HEK293 (cell line): ENCODE measurements at regions not wholly inside any gene's neighbourhood (a gene's known extent, or its start where the extent isn't known, plus 50 kb on each side); places are given as distances from the start of the nearest gene placed in this dataset.

ENCODE experiments used
- CTCF ChIA-PET: fragments of 350-600 bp; formaldehyde crosslinking; extraction: SDS; loops from one replicate; lab custom pipeline; 2021; ENCODE audit warnings: antibody characterized with exemption; lab: Yijun Ruan, JAX
- POLR2A ChIA-PET: fragments of 300-600 bp; formaldehyde crosslinking; extraction: SDS; loops from one replicate; lab custom pipeline; 2020; ENCODE audit warnings: antibody characterized with exemption, inconsistent platforms; lab: Yijun Ruan, JAX
- H3K27ac ChIP-seq: fragments of 200-500 bp; sonication (Bioruptor generic); 2 replicates; pipeline ENCODE4 v1.5.1; 2014; ENCODE audit warnings: low read depth, low read length, control low read depth, inconsistent platforms; ENCODE audit errors: extremely low read depth
- H3K36me3 ChIP-seq, 2 experiments: fragments of 200-500 bp in 1 of 2; sonication (Bioruptor generic) in 1 of 2; 1 replicate in 1 of 2; 2 replicates in 1 of 2; pipeline ENCODE4 v1.5.1; 2014 to 2017; ENCODE audit warnings: inconsistent platforms in 2 of 2, low read length in 2 of 2; ENCODE audit not compliant: control insufficient read depth in 2 of 2, insufficient read depth in 1 of 2
- H3K4me1 ChIP-seq: fragments of 200-500 bp; sonication (Bioruptor generic); 2 replicates; pipeline ENCODE4 v1.5.1; 2014; ENCODE audit warnings: mild to moderate bottlenecking, low read length, inconsistent platforms; ENCODE audit not compliant: control insufficient read depth, insufficient read depth
- H3K4me3 ChIP-seq: 2 replicates; pipeline ENCODE4 v1.5.1; 2011; ENCODE audit warnings: low read depth, mild to moderate bottlenecking, control low read depth, low read length, moderate library complexity
- H3K9me3 ChIP-seq: fragments of 200-500 bp; sonication (Bioruptor generic); 2 replicates; pipeline ENCODE4 v1.5.1; 2014; ENCODE audit warnings: low read depth, low read length, inconsistent platforms; ENCODE audit not compliant: control insufficient read depth, insufficient read depth
- HOXA7 ChIP-seq: sonication (generic); formaldehyde crosslinking; IDR thresholded peaks from 2 replicates; pipeline ENCODE4 v1.8.1; 2022; ENCODE audit warnings: missing genetic modification reagents, borderline replicate concordance
- PRDM6 ChIP-seq: fragments of 450-650 bp; formaldehyde crosslinking; IDR thresholded peaks from 2 replicates; pipeline ENCODE4 v1.5.1; 2017; ENCODE audit warnings: missing biosample characterization, missing genetic modification characterization
- REST ChIP-seq: fragments of 450-650 bp; formaldehyde crosslinking; IDR thresholded peaks from 2 replicates; pipeline ENCODE4 v1.5.1; 2016; ENCODE audit warnings: missing biosample characterization, missing genetic modification characterization
- ZBTB49 ChIP-seq: fragments of 450-650 bp; formaldehyde crosslinking; IDR thresholded peaks from 2 replicates; pipeline ENCODE4 v1.5.1; 2016; ENCODE audit warnings: missing biosample characterization, missing genetic modification characterization, low read depth
- ZNF138 ChIP-seq: fragments of 450-650 bp; formaldehyde crosslinking; IDR thresholded peaks from 2 replicates; pipeline ENCODE4 v1.5.1; 2016; ENCODE audit warnings: missing biosample characterization, missing genetic modification characterization, borderline replicate concordance
- ZNF19 ChIP-seq: fragments of 450-650 bp; formaldehyde crosslinking; IDR thresholded peaks from 2 replicates; pipeline ENCODE4; 2016; ENCODE audit warnings: missing biosample characterization, missing genetic modification characterization, low read depth
- ZNF350 ChIP-seq: fragments of 450-650 bp; formaldehyde crosslinking; IDR thresholded peaks from 2 replicates; pipeline ENCODE4 v1.5.0; 2017; ENCODE audit warnings: missing biosample characterization, mild to moderate bottlenecking, missing genetic modification characterization
- ZNF354C ChIP-seq: fragments of 450-650 bp; formaldehyde crosslinking; IDR thresholded peaks from 2 replicates; pipeline ENCODE4 v1.5.1; 2016; ENCODE audit warnings: missing biosample characterization, missing genetic modification characterization, low read depth, borderline replicate concordance
- ZNF423 ChIP-seq: fragments of 450-650 bp; formaldehyde crosslinking; IDR thresholded peaks from 2 replicates; pipeline ENCODE4 v1.5.1; 2016; ENCODE audit warnings: missing biosample characterization, missing genetic modification characterization
- ZNF548 ChIP-seq: fragments of 450-650 bp; formaldehyde crosslinking; IDR thresholded peaks from 2 replicates; pipeline ENCODE4 v1.5.1; 2016; ENCODE audit warnings: missing biosample characterization, missing genetic modification characterization
- ZNF558 ChIP-seq: fragments of 450-650 bp; formaldehyde crosslinking; IDR thresholded peaks from 2 replicates; pipeline ENCODE4 v1.5.1; 2016; ENCODE audit warnings: missing biosample characterization, missing genetic modification characterization
- ZNF624 ChIP-seq: fragments of 450-650 bp; formaldehyde crosslinking; IDR thresholded peaks from 2 replicates; pipeline ENCODE4 v1.5.1; 2017; ENCODE audit warnings: missing biosample characterization, missing genetic modification characterization
- ZNF664 ChIP-seq: fragments of 450-650 bp; formaldehyde crosslinking; IDR thresholded peaks from 2 replicates; pipeline ENCODE4 v1.5.1; 2016; ENCODE audit warnings: missing biosample characterization, missing genetic modification characterization
- ZNF76 ChIP-seq: fragments of 450-650 bp; formaldehyde crosslinking; IDR thresholded peaks from 2 replicates; pipeline ENCODE4; 2016; ENCODE audit warnings: low read depth, missing biosample characterization, missing genetic modification characterization, borderline replicate concordance
- ZNF776 ChIP-seq: fragments of 450-650 bp; formaldehyde crosslinking; IDR thresholded peaks from 2 replicates; pipeline ENCODE4 v1.5.0; 2017; ENCODE audit warnings: missing biosample characterization, missing genetic modification characterization, borderline replicate concordance
- ZXDB ChIP-seq: fragments of 450-650 bp; formaldehyde crosslinking; IDR thresholded peaks from 2 replicates; pipeline ENCODE4 v1.5.1; 2016; ENCODE audit warnings: missing biosample characterization, missing genetic modification characterization

GRCh38 chr20:48349656-48350055 lies 478.1 kb downstream of the PREX1 start:
- ChIA-PET CTCF (interaction anchor here (1.0 to 2.6 kb wide), 2 partner anchors 19 to 54 kb away, joined by 4 to 6 read pairs; no protein-coding TSS in a partner anchor), POLR2A (no interaction called here)
- Histone ChIP-seq H3K9me3 (no peaks in the 10 kb centered on the region), H3K27ac (no peak overlapping the region), H3K4me1 (no peaks in the 10 kb centered on the region), H3K36me3 (no peaks in the 10 kb centered on the region), H3K4me3 (no peak overlapping the region)
- TF ChIP-seq PRDM6 (tag by site-specific recombination) (peak; percentile 31; the same call in 1 of the 2 replicates), ZNF548 (tag by site-specific recombination) (no peak)

- no peak overlapping the region for H3K27ac ChIP-seq
- TF ChIP-seq HOXA7 (no peak), ZNF76 (tag by site-specific recombination) (no peak), ZNF664 (no peak), ZNF423 (tag by site-specific recombination) (no peak), ZNF776 (tag by site-specific recombination) (no peak), ZNF354C (tag by site-specific recombination) (no peak), ZNF558 (tag by site-specific recombination) (no peak), ZNF350 (no peak), ZXDB (tag by site-specific recombination) (no peak), REST (no peak), ZBTB49 (no peak), ZNF19 (tag by site-specific recombination) (no peak), ZNF138 (no peak), ZNF624 (tag by site-specific recombination) (no peak)
- H3K4me3 ChIP-seq, result no peak overlapping the region
- no peaks in the 10 kb centered on the region for H3K4me1 ChIP-seq
- POLR2A ChIA-PET, result interaction anchor here (0.6 kb wide), 1 partner anchor 19 kb away, joined by 5 read pairs; no protein-coding TSS in a partner anchor
- no peaks in the 10 kb centered on the region for H3K36me3 ChIP-seq
- CTCF ChIA-PET, result interaction anchor here (1.8 kb wide), 1 partner anchor 272 kb away, joined by 6 read pairs; no protein-coding TSS in a partner anchor
- no peaks in the 10 kb centered on the region for H3K9me3 ChIP-seq
Observed at GRCh38 chr20:48348022-48348421, 479.8 kb downstream of the PREX1 start.
